ENCODE measurements at regions not wholly inside any gene's neighbourhood (a gene's known extent, or its start where the extent isn't known, plus 50 kb on each side); places are given as distances from the start of the nearest gene placed in this dataset.

DNA sequence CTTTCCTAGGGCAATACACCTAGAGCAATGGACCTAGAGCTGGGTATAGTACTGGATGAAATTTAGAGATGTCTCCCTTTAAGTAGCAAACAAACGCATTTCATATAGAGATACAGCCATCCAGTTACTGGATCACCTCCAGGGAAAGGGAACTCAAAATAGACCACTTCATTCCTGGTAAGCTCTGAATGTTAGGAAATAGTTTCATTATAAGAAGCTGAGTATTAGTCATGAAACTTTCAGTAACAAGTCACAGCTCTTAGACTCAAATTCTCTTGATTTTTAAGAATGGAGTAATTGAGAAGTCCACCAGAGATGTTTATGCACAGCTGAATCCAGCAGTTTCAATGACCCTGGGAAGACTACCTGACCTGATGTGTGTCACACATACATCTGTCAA, 221.9 kb downstream of the FAM76B start:
- WGBS, 10 experiments, result 80 to 100% (median 100%) methylated on average over 1 of the region's 1 CpG; no CpG with 5 or more reads in 6 of the 10 experiments
- in situ Hi-C loops (cut with MboI; ENCODE audit: low pct_unique_long_range_greater_than_20kb in 2 of 9, low sequenced_read_pairs in 9 of 9, unreplicated experiment in 9 of 9), result loop anchor here in 2 of 9 experiments (25.0 kb wide), 2 partner anchors 120 to 330 kb away; partner anchors contain the start of gene SESN3 (in 1 of the 2)
- Histone ChIP-seq H3K4me1 (replicated peaks in 1 of 2) (peaks cover 14 to 18% of the 10 kb centered on the region in 2 donors), H3K27ac (no peak overlapping the region), H3K4me3 (no peak overlapping the region)
- peak in 1 of 8 experiments; percentile 12 for ATAC-seq (replicated peaks in 6 of 8)

DNA sequence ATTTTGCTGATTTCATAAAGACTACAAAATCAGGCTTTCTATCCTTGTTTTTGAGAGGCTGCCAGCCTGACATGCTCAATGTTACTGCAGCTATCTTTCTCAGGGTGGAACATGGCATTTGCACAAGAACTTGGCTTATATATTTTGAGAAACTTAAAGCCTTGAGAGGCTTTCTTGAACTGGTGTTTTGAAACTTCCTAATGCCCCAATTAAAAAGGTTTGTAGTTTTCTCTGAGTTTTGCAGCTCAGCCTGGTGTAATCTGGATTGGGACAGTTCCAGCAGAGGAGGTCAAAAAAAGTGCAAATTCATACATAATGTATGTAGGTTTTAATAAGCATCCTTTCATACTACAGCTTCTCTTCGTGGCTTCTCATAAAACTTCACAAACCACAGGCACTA, 223.4 kb downstream of the FAM76B start:
- Histone ChIP-seq H3K27ac (peak overlapping the region in 1 of 2 donors; percentile 43), H3K4me3 (no peak overlapping the region), H3K4me1 (replicated peaks in 1 of 2) (peaks cover 14 to 18% of the 10 kb centered on the region in 2 donors)
- in situ Hi-C loops (cut with MboI; ENCODE audit: low pct_unique_long_range_greater_than_20kb in 2 of 9, low sequenced_read_pairs in 9 of 9, unreplicated experiment in 9 of 9), result loop anchor here in 2 of 9 experiments (25.0 kb wide), 2 partner anchors 121 to 329 kb away; partner anchors contain the start of gene SESN3 (in 1 of the 2)
- 0 to 50% (median 13%) methylated on average over 1 of the region's 1 CpG; no CpG with 5 or more reads in 2 of the 10 experiments for WGBS, 10 experiments
- ATAC-seq (replicated peaks in 6 of 8), result peak in 4 of 8 experiments; percentile 19 to 69 (median 35)

DNA sequence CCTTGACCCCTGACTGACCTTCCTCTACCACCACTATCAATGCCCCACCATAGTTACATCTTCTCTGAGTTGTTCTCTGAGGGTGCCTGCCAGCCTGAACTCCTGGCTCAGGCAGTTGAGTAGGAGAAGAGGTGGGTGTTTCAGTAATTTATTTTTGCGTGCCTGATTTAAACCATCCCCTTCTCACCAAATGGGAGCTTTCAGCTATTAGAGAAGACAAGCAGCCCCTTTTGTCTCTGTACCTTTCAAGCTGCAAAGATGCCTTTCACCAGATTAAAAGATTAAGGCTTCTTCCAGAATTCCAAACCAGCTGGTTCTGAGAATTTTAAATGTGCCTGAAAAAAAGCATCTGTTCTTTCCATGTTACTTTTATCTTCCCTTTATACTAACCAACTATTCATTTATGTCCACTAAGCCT, 223.8 kb downstream of the FAM76B start:
- peaks cover 14 to 18% of the 10 kb centered on the region in 2 donors for H3K4me1 ChIP-seq (replicated peaks in 1 of 2)
- WGBS, 10 experiments, result 14 to 83% (median 50%) methylated on average over 1 of the region's 1 CpG; no CpG with 5 or more reads in 4 of the 10 experiments
- H3K27ac ChIP-seq, result no peak overlapping the region
- ATAC-seq (replicated peaks in 6 of 8), result peak in 6 of 8 experiments; percentile 9 to 80 (median 44)
- in situ Hi-C loops (cut with MboI; ENCODE audit: low pct_unique_long_range_greater_than_20kb in 2 of 9, low sequenced_read_pairs in 9 of 9, unreplicated experiment in 9 of 9), result loop anchor here in 2 of 9 experiments (25.0 kb wide), 2 partner anchors 122 to 328 kb away; partner anchors contain the start of gene SESN3 (in 1 of the 2)
- no peak overlapping the region for H3K4me3 ChIP-seq

DNA sequence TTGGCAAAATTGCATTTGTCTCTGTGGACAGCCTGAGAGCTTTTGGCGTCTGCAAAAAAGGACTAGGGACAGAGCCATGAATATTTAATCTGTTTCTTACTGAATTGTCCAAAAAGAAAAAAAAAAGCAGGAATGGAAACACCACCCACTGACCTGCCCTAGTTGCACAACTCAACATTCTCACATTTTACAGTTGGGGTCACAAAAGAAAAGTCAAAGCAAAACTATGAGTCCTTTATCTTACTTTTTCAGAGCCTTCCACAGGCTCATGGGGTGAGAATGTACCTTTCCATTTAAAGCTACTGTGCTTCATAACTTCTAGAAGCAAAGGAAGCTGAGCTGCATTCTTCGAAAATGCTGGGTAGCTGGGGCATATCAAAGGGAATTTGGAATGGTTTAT, 225.7 kb downstream of the FAM76B start:
- Histone ChIP-seq H3K4me1 (replicated peaks in 1 of 2) (peaks cover 14 to 20% of the 10 kb centered on the region in 2 donors), H3K27ac (no peak overlapping the region), H3K4me3 (no peak overlapping the region)
- in situ Hi-C loops (cut with MboI; ENCODE audit: low pct_unique_long_range_greater_than_20kb in 2 of 9, low sequenced_read_pairs in 9 of 9, unreplicated experiment in 9 of 9), result loop anchor here in 2 of 9 experiments (25.0 kb wide), 2 partner anchors 123 to 327 kb away; partner anchors contain the start of gene SESN3 (in 1 of the 2)
- peak in 3 of 8 experiments; percentile 2 to 45 (median 42) for ATAC-seq (replicated peaks in 6 of 8)
- WGBS, 10 experiments, result 0 to 80% (median 42%) methylated on average over 1 to 2 of the region's 2 CpGs; no CpG with 5 or more reads in 3 of the 10 experiments

DNA sequence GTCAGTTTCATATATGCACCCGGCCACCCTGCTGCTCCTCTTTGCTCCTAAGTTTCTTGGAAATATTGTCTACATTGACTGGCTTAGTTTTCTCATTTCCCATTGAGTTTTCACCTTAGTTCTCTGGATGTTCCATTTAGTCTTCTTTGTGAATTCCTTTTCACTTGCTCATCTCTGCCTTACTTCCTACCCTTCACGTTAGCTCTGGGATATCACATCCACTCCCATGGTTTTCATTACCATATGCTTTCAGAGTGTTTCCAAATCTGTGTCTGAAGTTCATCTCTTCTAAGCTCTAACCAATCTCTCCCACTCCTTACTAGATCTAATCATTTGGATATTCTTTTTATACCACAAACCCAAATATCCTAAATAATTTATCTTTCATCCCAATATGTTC, 226.4 kb downstream of the FAM76B start:
- WGBS, 10 experiments, result 40 to 100% (median 62%) methylated on average over 1 to 2 of the region's 2 CpGs
- peaks cover 14 to 20% of the 10 kb centered on the region in 2 donors for H3K4me1 ChIP-seq (replicated peaks in 1 of 2)
- no peak overlapping the region for H3K4me3 ChIP-seq
- in situ Hi-C loops (cut with MboI; ENCODE audit: low pct_unique_long_range_greater_than_20kb in 2 of 9, low sequenced_read_pairs in 9 of 9, unreplicated experiment in 9 of 9), result loop anchor here in 2 of 9 experiments (25.0 kb wide), 2 partner anchors 124 to 326 kb away; partner anchors contain the start of gene SESN3 (in 1 of the 2)
- peak in 2 of 8 experiments; percentile 10 to 41 for ATAC-seq (replicated peaks in 6 of 8)
- H3K27ac ChIP-seq, result no peak overlapping the region

GRCh38 chr11:95562196-95562921, 227.2 kb downstream of the FAM76B start:
- H3K27ac ChIP-seq, result no peak overlapping the region
- in situ Hi-C loops (cut with MboI; ENCODE audit: low pct_unique_long_range_greater_than_20kb in 2 of 9, low sequenced_read_pairs in 9 of 9, unreplicated experiment in 9 of 9), result loop anchor here in 2 of 9 experiments (25.0 kb wide), 2 partner anchors 125 to 325 kb away; partner anchors contain the start of gene SESN3 (in 1 of the 2)
- ATAC-seq (replicated peaks in 6 of 8), result no peak
- 72 to 100% (median 91%) methylated on average over 2 to 6 of the region's 6 CpGs for WGBS, 10 experiments
- H3K4me1 ChIP-seq (replicated peaks in 1 of 2), result peaks cover 14 to 20% of the 10 kb centered on the region in 2 donors
- no peak overlapping the region for H3K4me3 ChIP-seq

GRCh38 chr11:95559899-95560298, 229.7 kb downstream of the FAM76B start:
- Histone ChIP-seq H3K4me1 (replicated peaks in 1 of 2) (peaks cover 4 to 16% of the 10 kb centered on the region in 2 donors), H3K4me3 (no peak overlapping the region), H3K27ac (no peak overlapping the region)
- WGBS, 10 experiments, result 40 to 92% (median 80%) methylated on average over 1 to 4 of the region's 4 CpGs; no CpG with 5 or more reads in 3 of the 10 experiments
- in situ Hi-C loops (cut with MboI; ENCODE audit: low pct_unique_long_range_greater_than_20kb in 2 of 9, low sequenced_read_pairs in 9 of 9, unreplicated experiment in 9 of 9), result loop anchor here in 2 of 9 experiments (25.0 kb wide), 2 partner anchors 127 to 323 kb away; partner anchors contain the start of gene SESN3 (in 1 of the 2)
- peak in 3 of 8 experiments; percentile 25 to 35 (median 33) for ATAC-seq (replicated peaks in 6 of 8)

- WGBS, 10 experiments, result 0 to 100% (median 67%) methylated on average over 1 of the region's 1 CpG; no CpG with 5 or more reads in 1 of the 10 experiments
- no peak overlapping the region for H3K27ac ChIP-seq
These were observed 232.2 kb downstream of the FAM76B start for GRCh38 chr11:95557376-95557775.

DNA sequence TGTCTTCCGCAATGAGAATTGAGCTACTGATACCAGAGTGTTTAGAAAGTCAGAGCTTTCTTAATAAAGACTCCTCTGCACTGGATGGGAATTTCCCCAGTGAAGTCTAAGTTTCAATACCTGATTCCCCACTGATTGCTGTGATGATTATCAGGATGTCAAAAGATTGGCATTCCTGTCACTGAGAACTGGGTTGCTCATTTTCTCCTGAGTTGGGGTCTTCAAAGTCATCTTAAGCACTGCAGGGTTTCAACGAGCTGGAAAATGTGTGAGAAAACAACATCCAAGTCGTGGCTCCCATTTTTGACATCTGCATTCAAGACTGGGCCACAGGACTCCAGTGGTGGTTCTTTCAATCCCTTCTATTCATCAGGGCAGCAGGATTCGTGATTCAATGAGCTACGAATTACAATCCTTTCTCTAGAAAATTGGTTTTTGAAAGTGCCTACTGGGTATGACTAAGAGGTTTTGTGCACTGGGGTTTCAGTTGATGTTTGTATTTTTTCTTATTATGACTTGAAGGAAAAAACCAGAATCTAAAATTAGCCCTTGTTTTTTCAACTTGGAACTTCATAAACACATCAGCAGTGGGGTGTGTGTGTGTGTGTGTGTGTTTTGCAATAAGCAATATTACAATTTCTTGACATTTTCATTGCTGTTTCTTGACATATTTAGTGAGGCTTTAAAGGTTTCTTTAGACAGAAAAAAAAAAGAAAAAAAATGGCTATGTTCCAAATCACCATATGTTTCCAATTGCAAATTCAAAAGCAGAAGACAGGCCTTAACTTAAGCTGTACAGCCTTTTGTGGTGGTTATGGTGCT, 233.0 kb downstream of the FAM76B start:
- in situ Hi-C loops (cut with MboI; ENCODE audit: low pct_unique_long_range_greater_than_20kb in 2 of 9, low sequenced_read_pairs in 9 of 9, unreplicated experiment in 9 of 9), result loop anchor here in 2 of 9 experiments (25.0 kb wide), 2 partner anchors 131 to 319 kb away; partner anchors contain the start of gene SESN3 (in 1 of the 2)
- ATAC-seq (replicated peaks in 6 of 8), result peak in 6 of 8 experiments; percentile 21 to 94 (median 66)
- Histone ChIP-seq H3K4me3 (no peak overlapping the region), H3K4me1 (replicated peaks in 1 of 2) (peaks cover 4 to 12% of the 10 kb centered on the region in 2 donors), H3K27ac (no peak overlapping the region)
- WGBS, 10 experiments, result 0 to 85% (median 31%) methylated on average over 2 to 4 of the region's 5 CpGs; no CpG with 5 or more reads in 3 of the 10 experiments

More at GRCh38 chr11:95557376-95557775, 232.2 kb downstream of the FAM76B start:
- no peak for ATAC-seq (replicated peaks in 6 of 8)
- Histone ChIP-seq H3K4me3 (no peak overlapping the region), H3K4me1 (replicated peaks in 1 of 2) (peaks cover 4 to 12% of the 10 kb centered on the region in 2 donors)
- in situ Hi-C loops (cut with MboI; ENCODE audit: low pct_unique_long_range_greater_than_20kb in 2 of 9, low sequenced_read_pairs in 9 of 9, unreplicated experiment in 9 of 9), result loop anchor here in 2 of 9 experiments (25.0 kb wide), 2 partner anchors 130 to 320 kb away; partner anchors contain the start of gene SESN3 (in 1 of the 2)

GRCh38 chr11:95556011-95556341, 233.6 kb downstream of the FAM76B start:
- H3K27ac ChIP-seq, result no peak overlapping the region
- in situ Hi-C loops (cut with MboI; ENCODE audit: low pct_unique_long_range_greater_than_20kb in 2 of 9, low sequenced_read_pairs in 9 of 9, unreplicated experiment in 9 of 9), result loop anchor here in 2 of 9 experiments (25.0 kb wide), 2 partner anchors 131 to 319 kb away; partner anchors contain the start of gene SESN3 (in 1 of the 2)
- no peak overlapping the region for H3K4me3 ChIP-seq
- peaks cover 4 to 12% of the 10 kb centered on the region in 2 donors for H3K4me1 ChIP-seq (replicated peaks in 1 of 2)
- ATAC-seq (replicated peaks in 6 of 8), result peak in 1 of 8 experiments; percentile 17

GRCh38 chr11:95554911-95555310, 234.7 kb downstream of the FAM76B start:
- WGBS, 10 experiments, result 64 to 100% (median 90%) methylated on average over 1 to 4 of the region's 4 CpGs; no CpG with 5 or more reads in 2 of the 10 experiments
- no peak overlapping the region for H3K4me3 ChIP-seq
- in situ Hi-C loops (cut with MboI; ENCODE audit: low pct_unique_long_range_greater_than_20kb in 2 of 9, low sequenced_read_pairs in 9 of 9, unreplicated experiment in 9 of 9), result loop anchor here in 2 of 9 experiments (25.0 kb wide), 2 partner anchors 132 to 318 kb away; partner anchors contain the start of gene SESN3 (in 1 of the 2)
- ATAC-seq (replicated peaks in 6 of 8), result no peak
- H3K27ac ChIP-seq, result no peak overlapping the region
- peaks cover 4 to 10% of the 10 kb centered on the region in 2 donors for H3K4me1 ChIP-seq (replicated peaks in 1 of 2)

DNA sequence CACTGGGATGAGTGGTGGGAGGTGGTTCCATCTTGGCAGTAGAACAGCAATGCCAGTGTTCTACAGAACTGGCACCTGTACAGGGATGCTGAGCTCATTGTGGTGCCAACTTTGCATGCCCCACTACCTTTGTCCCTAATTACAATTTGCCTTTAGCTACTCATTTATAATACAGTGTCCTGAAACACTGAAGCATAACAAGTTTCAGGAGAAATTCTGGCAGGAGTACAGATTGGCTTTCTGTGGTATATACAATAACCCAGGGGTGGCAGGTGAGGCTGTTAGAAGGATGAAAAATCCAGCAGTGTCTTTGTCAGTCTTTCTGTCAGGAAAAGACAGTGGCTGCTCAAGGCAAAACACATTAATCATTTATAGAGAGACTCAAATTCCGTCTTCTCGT, 240.3 kb downstream of the FAM76B start:
- WGBS, 10 experiments, result 82 to 100% (median 97%) methylated on average over 2 of the region's 2 CpGs; no CpG with 5 or more reads in 4 of the 10 experiments
- Histone ChIP-seq H3K4me3 (no peak overlapping the region), H3K4me1 (replicated peaks in 1 of 2) (no peaks in the 10 kb centered on the region), H3K27ac (no peak overlapping the region)
- ATAC-seq (replicated peaks in 6 of 8), result no peak
- in situ Hi-C loops (cut with MboI; ENCODE audit: low pct_unique_long_range_greater_than_20kb in 2 of 9, low sequenced_read_pairs in 9 of 9, unreplicated experiment in 9 of 9), result no loop called here
